ENCODE measurements at regions not wholly inside any gene's neighbourhood (a gene's known extent, or its start where the extent isn't known, plus 50 kb on each side); places are given as distances from the start of the nearest gene placed in this dataset.
"Not testable (repeated sequence)": the region's sequence is repeated elsewhere in the genome, so short reads cannot be mapped to it uniquely, and the experiment has no call there.

GRCh38 chr10:60627778-60628748 is 150.2 kb upstream of the CDK1 start:
- in situ Hi-C loops (cut with HindIII; ENCODE audit: low sequenced_read_pairs) = no loop called here
- DNase-seq (ENCODE audit: low spot score) = no peak

DNA sequence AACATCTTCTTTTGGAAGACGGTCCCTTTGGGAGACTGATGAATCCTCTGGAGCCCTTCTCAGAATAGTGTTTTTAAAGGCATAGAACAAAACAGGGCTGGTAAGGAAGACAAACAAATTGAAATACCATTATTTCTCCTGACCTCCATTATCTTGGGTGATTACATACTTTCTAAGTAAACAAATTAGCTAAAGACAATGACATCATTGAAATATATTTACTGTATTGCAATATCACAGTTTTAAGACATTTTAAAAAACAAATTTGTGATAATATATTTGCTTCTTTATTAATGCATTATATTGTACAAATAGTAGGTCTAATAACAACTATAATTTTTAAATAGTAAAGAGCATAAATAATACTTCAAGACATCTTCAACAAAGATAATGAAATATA is 152.2 kb upstream of the CDK1 start:
- DNase-seq (ENCODE audit: low spot score) = no peak
- in situ Hi-C loops (cut with HindIII; ENCODE audit: low sequenced_read_pairs) = no loop called here

DNA sequence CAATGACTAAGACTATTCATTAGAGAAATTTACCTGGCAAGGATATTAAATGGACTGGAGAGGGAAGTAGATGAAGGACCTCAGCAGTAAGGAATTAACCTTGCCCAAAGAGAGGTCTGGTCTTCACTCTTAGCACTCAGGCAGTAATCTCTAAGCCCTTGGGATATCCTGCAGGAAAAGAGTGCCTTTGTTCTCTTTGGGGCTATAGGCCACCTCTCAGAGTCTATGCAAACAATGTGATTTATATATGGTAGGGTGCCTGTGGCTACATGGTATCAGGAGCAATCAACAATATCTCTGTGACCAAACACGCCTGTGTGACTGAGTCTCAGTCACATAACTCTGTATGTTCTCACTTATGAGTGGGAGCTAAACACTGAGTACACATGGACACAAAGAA is 154.7 kb upstream of the CDK1 start:
- in situ Hi-C loops (cut with HindIII; ENCODE audit: low sequenced_read_pairs) = no loop called here
- no peak for DNase-seq (ENCODE audit: low spot score)

GRCh38 chr10:60621018-60621417 is 157.3 kb upstream of the CDK1 start:
- in situ Hi-C loops (cut with HindIII; ENCODE audit: low sequenced_read_pairs) = no loop called here
- DNase-seq (ENCODE audit: low spot score) = no peak

- in situ Hi-C loops (cut with HindIII; ENCODE audit: low sequenced_read_pairs) = no loop called here
- no peak for DNase-seq (ENCODE audit: low spot score)
Measured at GRCh38 chr10:60618861-60619260, 159.4 kb upstream of the CDK1 start.

DNA sequence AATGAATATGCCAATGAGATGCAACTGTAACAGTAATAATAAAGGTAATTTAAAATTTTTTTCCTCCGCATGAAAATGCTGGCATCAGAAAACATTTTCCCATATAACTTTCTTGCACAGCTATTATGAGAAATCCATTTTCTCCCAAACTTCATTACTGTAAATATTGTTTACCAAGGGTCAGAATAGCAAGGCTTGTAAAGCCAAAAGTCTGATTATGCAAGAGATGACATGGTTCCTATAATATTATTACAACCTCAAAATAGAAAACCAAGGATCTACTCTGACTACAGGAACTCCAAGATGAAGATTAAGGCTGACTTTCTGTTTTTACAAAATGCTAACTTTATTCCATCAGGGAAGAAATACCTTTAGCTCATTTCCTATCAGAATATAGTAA is 162.7 kb upstream of the CDK1 start:
- no peak for DNase-seq (ENCODE audit: low spot score)
- in situ Hi-C loops (cut with HindIII; ENCODE audit: low sequenced_read_pairs) = no loop called here

GRCh38 chr10:60614363-60614762 is 163.9 kb upstream of the CDK1 start:
- DNase-seq (ENCODE audit: low spot score) = no peak
- in situ Hi-C loops (cut with HindIII; ENCODE audit: low sequenced_read_pairs) = no loop called here

DNA sequence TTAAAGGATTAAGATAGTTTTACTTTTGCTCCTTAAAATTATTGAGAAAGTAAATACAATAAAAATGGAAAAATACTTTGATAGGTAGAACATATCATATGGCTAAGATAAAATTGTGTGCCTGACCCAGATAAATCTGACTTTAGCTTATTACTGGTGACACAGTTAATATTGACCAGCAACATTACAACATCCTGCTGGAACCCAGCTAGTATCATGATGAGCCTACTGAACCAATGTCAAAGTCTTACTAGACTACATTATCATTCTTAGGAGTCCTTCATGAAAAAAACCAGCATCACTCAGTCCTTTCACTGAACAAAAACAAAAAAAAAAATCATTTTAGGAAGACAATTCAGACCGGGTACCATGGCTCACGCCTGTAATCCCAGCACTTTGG is 164.8 kb upstream of the CDK1 start:
- in situ Hi-C loops (cut with HindIII; ENCODE audit: low sequenced_read_pairs) = no loop called here
- DNase-seq (ENCODE audit: low spot score) = no peak

DNA sequence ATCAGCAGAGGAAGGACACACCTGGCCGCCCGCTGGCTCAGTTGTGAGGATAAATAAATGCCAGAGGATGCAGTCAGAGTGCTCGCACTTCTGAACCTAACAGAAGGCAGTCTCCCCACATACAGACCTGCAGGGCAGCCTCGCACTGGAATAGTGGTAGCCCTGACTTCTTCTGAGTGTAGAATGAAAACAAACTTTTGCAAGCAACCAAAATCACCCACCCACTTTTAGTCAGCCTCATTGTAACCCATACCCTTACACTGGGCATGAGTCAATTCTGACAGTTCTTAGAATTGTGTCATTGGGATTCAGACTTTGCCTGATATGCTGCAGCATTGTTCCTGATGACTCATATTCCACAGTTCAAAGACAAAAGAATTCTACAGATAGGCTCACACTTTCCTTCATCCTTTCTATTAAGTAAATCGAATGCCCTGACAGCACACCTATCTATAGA is 167.0 kb upstream of the CDK1 start:
- DNase-seq (ENCODE audit: low spot score) = no peak
- in situ Hi-C loops (cut with HindIII; ENCODE audit: low sequenced_read_pairs) = no loop called here

DNA sequence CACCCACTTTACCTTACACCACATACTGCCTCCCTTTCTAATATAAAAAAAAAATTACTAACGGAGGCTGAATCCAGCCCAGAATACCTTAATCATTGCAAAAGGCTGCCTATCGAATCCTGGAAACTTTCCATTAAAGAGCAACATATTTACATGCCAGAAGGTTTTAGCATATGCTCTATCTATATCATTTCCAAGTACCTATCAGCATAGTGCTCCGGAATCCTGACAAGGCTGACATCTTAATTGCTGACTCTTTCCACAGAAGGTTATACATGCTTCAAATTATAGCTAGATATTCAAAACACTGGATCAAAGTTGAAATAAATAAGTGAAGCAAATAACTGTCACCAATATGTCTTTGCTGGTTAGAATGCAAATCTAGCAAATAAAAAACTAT is 170.9 kb upstream of the CDK1 start:
- DNase-seq (ENCODE audit: low spot score) = peak; percentile 45
- in situ Hi-C loops (cut with HindIII; ENCODE audit: low sequenced_read_pairs) = no loop called here

DNA sequence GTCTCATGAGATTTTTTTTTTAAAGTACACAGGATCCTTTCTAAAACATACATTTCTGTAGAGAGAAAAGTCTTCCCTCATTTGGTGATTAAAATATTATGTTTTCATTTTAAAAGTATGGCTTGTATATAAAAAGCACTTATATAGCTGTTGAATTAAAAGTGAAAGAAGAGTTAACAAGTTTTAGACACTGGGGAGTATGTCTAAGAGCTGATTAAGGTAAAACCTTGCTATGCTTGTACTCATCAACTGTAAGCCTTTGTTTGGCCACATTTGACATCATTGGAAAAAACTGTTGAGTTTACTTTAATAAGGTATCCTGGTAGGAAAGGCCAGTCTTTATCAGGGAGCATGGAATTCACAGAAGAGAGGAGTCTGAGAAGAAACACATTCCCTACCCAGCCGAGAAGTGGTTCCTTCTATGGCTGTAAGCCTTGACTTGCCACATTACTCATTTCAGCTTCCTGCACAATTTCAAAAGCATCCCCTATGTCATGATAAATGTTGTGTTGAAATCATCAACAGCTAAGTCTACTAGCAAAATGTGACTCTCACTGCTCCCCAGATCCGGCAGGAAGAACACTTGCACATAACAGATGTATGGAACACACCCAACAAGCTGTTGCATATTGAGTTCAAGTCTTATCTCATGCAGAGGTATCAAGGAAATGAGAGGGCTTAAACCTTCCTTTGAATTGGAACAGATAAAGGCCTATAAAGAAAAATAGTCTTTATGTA is 171.8 kb upstream of the CDK1 start:
- in situ Hi-C loops (cut with HindIII; ENCODE audit: low sequenced_read_pairs) = no loop called here
- DNase-seq (ENCODE audit: low spot score) = peak; percentile 80

DNA sequence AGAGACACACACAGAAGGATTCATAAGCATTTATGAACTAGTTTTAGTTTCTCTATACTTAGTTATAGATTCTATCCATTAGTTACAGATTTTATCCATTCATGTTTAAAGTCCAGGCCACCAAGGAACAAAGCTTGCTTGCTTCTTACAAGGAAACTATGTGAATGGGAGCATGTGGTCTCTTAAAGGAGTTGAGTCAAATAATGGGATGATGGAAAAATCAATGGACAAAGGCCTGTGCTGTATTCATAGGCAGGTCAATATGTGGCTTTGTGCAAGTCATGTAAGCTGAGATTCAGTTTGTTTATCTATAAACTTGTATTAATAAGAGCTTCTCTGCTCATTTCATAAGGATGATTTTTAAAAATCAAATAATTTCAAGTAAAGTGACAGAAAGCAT is 172.8 kb upstream of the CDK1 start:
- DNase-seq (ENCODE audit: low spot score) = no peak
- in situ Hi-C loops (cut with HindIII; ENCODE audit: low sequenced_read_pairs) = no loop called here

DNA sequence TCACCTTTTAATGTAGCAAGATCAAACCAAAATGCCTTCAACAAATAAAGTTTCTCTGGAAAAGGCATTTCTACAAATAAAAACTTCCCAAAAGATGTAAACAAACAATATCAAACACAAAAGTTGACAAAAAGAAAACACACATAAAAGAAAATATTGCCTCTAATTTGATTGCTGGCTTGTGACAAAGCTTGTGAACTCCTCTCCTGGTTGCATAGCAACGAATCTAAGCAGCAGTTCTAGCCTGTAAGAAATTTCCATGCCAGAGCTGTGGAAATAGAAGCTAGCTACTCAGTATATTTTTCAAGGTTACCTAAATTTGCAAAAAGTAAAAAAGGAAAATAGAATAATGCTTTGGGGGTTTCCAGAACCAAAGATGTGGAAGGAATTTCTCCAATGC is 173.9 kb upstream of the CDK1 start:
- DNase-seq (ENCODE audit: low spot score) = no peak
- in situ Hi-C loops (cut with HindIII; ENCODE audit: low sequenced_read_pairs) = no loop called here

DNA sequence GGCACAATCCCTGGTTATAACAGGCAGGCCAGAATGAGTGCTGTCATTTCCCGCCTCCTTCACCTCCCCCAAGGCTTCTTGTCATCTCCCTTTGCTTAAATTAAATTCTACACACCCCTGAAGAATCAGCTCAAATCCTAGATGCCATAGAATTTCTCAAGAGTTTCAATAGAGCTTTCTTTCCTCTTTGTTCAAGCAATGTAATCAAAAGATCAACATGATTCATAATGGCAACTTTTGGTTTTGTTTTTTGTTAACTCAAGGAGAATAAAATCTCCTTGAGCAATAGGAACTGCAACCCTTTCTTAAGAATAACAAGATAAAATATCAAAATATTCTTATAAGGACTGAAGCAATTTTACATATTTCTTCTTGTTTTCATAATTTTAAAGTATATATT is 180.8 kb upstream of the CDK1 start:
- no peak for DNase-seq (ENCODE audit: low spot score)
- in situ Hi-C loops (cut with HindIII; ENCODE audit: low sequenced_read_pairs) = no loop called here

- in situ Hi-C loops (cut with HindIII; ENCODE audit: low sequenced_read_pairs) = no loop called here
Measured at GRCh38 chr10:60595852-60596251, 182.4 kb upstream of the CDK1 start.

DNA sequence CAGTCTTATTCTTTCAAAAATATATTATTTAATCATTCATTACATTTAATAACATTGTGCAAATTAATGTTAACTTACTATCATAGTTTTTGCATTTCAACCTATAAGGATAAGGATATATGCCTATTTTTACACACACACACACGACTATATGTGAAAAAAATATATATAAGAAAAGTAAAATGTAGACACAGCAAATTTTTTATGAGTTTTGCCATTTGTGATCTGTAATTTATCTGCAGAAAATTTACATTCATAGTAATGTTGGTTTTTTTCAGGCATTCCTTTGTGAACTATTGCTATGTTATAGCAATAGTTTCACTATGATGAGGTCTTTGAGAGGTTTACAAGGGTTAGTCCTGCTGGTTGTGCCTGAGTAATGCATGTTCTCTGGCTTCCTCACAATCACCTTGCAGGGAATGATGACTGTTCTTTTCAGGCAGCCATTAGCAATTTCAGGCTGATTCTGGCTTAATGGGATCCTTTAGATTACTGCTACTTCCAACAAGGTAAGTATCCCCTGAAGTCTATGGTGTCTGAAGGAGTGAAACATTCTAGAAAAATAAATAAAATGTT is 183.7 kb upstream of the CDK1 start:
- in situ Hi-C loops (cut with HindIII; ENCODE audit: low sequenced_read_pairs) = no loop called here
- no peak for DNase-seq (ENCODE audit: low spot score)

More at GRCh38 chr10:60595852-60596251, 182.4 kb upstream of the CDK1 start:
- DNase-seq (ENCODE audit: low spot score) = no peak

DNA sequence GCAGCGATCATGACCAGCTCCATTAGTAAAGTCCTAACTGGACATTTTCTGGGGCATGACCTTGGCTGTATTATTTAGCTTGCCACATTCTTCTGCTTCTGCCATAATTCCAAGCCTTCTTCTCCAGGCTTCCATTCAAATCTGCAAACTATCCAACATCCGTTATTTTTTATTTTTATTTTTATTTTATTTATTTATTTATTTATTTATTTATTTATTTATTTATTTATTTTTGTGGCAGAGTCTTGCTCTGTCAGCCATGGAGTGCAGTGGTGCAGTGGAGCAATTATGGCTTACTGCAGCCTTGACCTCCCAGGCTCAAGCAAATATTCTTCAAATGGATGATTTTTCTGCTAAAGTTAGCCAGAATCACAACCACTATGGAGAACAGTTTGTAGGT is 187.2 kb upstream of the CDK1 start:
- in situ Hi-C loops (cut with HindIII; ENCODE audit: low sequenced_read_pairs) = no loop called here
- DNase-seq (ENCODE audit: low spot score) = no peak

GRCh38 chr10:60589376-60589775 is 188.9 kb upstream of the CDK1 start:
- DNase-seq (ENCODE audit: low spot score) = no peak
- in situ Hi-C loops (cut with HindIII; ENCODE audit: low sequenced_read_pairs) = no loop called here

- DNase-seq (ENCODE audit: low spot score); in situ Hi-C loops (cut with HindIII; ENCODE audit: low sequenced_read_pairs): not testable (repeated sequence)
Measured at GRCh38 chr10:60581782-60582181, 192.1 kb upstream of the ANK3 start.

- in situ Hi-C loops (cut with HindIII; ENCODE audit: low sequenced_read_pairs) = no loop called here
- DNase-seq (ENCODE audit: low spot score) = no peak
Measured at GRCh38 chr10:60578217-60578616, 188.5 kb upstream of the ANK3 start.

Measured in G401 (cell line).